OCI-LY1 (cell line): ENCODE measurements at regions not wholly inside any gene's neighbourhood (a gene's known extent, or its start where the extent isn't known, plus 50 kb on each side); places are given as distances from the start of the nearest gene placed in this dataset.

ENCODE experiments used
- H2AFZ ChIP-seq: fragments of 200-600 bp; sonication (generic), shearing (Covaris generic); 2 replicates; pipeline ENCODE4 v1.6.0; 2014; ENCODE audit warnings: antibody characterized with exemption, mild to moderate bottlenecking, low read length
- H3F3A ChIP-seq: fragments of 200-600 bp; sonication (generic), shearing (Covaris generic); 2 replicates; pipeline ENCODE4 v1.6.0; 2014; ENCODE audit warnings: mild to moderate bottlenecking, antibody characterized with exemption, low read length, moderate library complexity; ENCODE audit not compliant: insufficient read depth
- H3K27ac ChIP-seq: fragments of 200-600 bp; sonication (generic); 2 replicates; pipeline ENCODE4 v1.5.1; 2014; ENCODE audit warnings: low read length, mixed run types, mild to moderate bottlenecking, low read depth; ENCODE audit not compliant: poor library complexity, severe bottlenecking
- H3K27me3 ChIP-seq: fragments of 200-600 bp; sonication (generic); 2 replicates; pipeline ENCODE4 v1.6.0; 2014; ENCODE audit warnings: antibody characterized with exemption, mild to moderate bottlenecking, low read length, moderate library complexity; ENCODE audit not compliant: insufficient read depth
- H3K36me3 ChIP-seq: fragments of 200-600 bp; sonication (generic); 2 replicates; pipeline ENCODE4 v1.6.1; 2014; ENCODE audit warnings: mild to moderate bottlenecking, antibody characterized with exemption, low read length, moderate library complexity, mixed read lengths; ENCODE audit not compliant: insufficient read depth
- H3K4me1 ChIP-seq: fragments of 200-600 bp; sonication (generic); 2 replicates; pipeline ENCODE4 v1.5.1; 2014; ENCODE audit warnings: mild to moderate bottlenecking, low read length, moderate library complexity; ENCODE audit not compliant: insufficient read depth, severe bottlenecking
- H3K4me2 ChIP-seq: fragments of 200-600 bp; sonication (generic), shearing (Covaris generic); 2 replicates; pipeline ENCODE4 v1.6.1; 2014; ENCODE audit warnings: low read length
- H3K4me3 ChIP-seq: fragments of 200-600 bp; sonication (generic); 2 replicates; pipeline ENCODE4 v1.5.1; 2014; ENCODE audit warnings: low read length, low read depth, mild to moderate bottlenecking, mixed read lengths; ENCODE audit not compliant: poor library complexity, severe bottlenecking
- H3K79me2 ChIP-seq: fragments of 200-600 bp; shearing (Covaris generic); 2 replicates; pipeline ENCODE4 v1.6.1; 2016; ENCODE audit warnings: mixed run types, low read length, mixed read lengths; ENCODE audit not compliant: insufficient read depth
- H3K9ac ChIP-seq: fragments of 200-600 bp; sonication (generic), shearing (Covaris generic); 2 replicates; pipeline ENCODE4 v1.6.1; 2014; ENCODE audit warnings: mild to moderate bottlenecking, low read length, mixed read lengths
- H3K9me2 ChIP-seq: fragments of 200-600 bp; sonication (generic), shearing (Covaris generic); 2 replicates; pipeline ENCODE4 v1.6.1; 2014; ENCODE audit warnings: low read depth, mild to moderate bottlenecking, low read length, mixed read lengths
- H3K9me3 ChIP-seq: fragments of 200-600 bp; shearing (Covaris generic); 2 replicates; pipeline ENCODE4 v1.6.1; 2014; ENCODE audit warnings: low read length, mixed read lengths
- H4K20me1 ChIP-seq: fragments of 200-600 bp; sonication (generic), shearing (Covaris generic); 2 replicates; pipeline ENCODE4 v1.6.0; 2016; ENCODE audit warnings: mild to moderate bottlenecking, low read length; ENCODE audit not compliant: insufficient read depth
- CTCF ChIP-seq: fragments of 200-600 bp; sonication (generic), shearing (Covaris generic); IDR thresholded peaks from 2 replicates; pipeline ENCODE4 v1.5.1; 2017; ENCODE audit warnings: mild to moderate bottlenecking, antibody characterized with exemption, low read length, moderate library complexity, mixed read lengths
- EZH2 ChIP-seq: fragments of 200-600 bp; sonication (generic), shearing (Covaris generic); IDR thresholded peaks from 2 replicates; pipeline ENCODE4 v1.8.0; 2017; ENCODE audit warnings: borderline replicate concordance, mixed run types, mild to moderate bottlenecking, antibody characterized with exemption, low read length, moderate library complexity, mixed read lengths

DNA sequence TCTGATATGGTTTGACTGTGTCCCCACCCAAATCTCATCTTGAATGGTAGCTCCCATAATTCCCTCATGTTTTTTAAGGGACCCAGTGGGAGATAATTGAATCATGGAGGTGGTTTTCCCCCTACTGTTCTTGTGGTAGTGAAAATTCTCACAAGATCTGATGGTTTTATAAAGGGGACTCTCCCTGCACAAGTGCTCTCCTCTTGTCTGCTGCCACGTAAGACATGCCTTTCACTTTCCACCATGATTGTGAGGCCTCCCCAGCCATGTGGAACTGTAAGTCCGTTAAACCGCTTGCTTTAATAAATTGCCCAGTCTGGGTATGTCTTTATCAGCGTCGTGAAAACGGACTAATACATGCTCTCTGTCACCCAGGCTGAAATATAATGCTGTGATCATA is 200.9 kb upstream of the SLIT2 start:
- H3K9me2 ChIP-seq, result no peaks in the 10 kb centered on the region
- H3F3A ChIP-seq, result no peaks in the 10 kb centered on the region
- H2AFZ ChIP-seq, result no peak overlapping the region
- no peaks in the 10 kb centered on the region for H3K4me1 ChIP-seq
- H4K20me1 ChIP-seq, result no peaks in the 10 kb centered on the region
- H3K36me3 ChIP-seq, result no peaks in the 10 kb centered on the region
- H3K27me3 ChIP-seq, result no peaks in the 10 kb centered on the region
- TF ChIP-seq EZH2 (no peak), CTCF (no peak)
- no peak overlapping the region for H3K27ac ChIP-seq
- no peaks in the 10 kb centered on the region for H3K9me3 ChIP-seq
- no peak overlapping the region for H3K9ac ChIP-seq
- no peak overlapping the region for H3K4me3 ChIP-seq
- H3K4me2 ChIP-seq, result no peak overlapping the region
- no peaks in the 10 kb centered on the region for H3K79me2 ChIP-seq

- Histone ChIP-seq H3K9me3 (no peaks in the 10 kb centered on the region), H2AFZ (no peak overlapping the region), H3K36me3 (no peaks in the 10 kb centered on the region), H3K79me2 (no peaks in the 10 kb centered on the region), H3K9me2 (no peaks in the 10 kb centered on the region), H3K27me3 (no peaks in the 10 kb centered on the region), H3K4me3 (no peak overlapping the region), H4K20me1 (no peaks in the 10 kb centered on the region), H3F3A (no peaks in the 10 kb centered on the region), H3K9ac (no peak overlapping the region), H3K27ac (no peak overlapping the region), H3K4me2 (no peak overlapping the region), H3K4me1 (no peaks in the 10 kb centered on the region)
- TF ChIP-seq EZH2, result no peak
- no peak for TF ChIP-seq CTCF
These were observed 201.8 kb upstream of the SLIT2 start for GRCh38 chr4:20049889-20050288.

DNA sequence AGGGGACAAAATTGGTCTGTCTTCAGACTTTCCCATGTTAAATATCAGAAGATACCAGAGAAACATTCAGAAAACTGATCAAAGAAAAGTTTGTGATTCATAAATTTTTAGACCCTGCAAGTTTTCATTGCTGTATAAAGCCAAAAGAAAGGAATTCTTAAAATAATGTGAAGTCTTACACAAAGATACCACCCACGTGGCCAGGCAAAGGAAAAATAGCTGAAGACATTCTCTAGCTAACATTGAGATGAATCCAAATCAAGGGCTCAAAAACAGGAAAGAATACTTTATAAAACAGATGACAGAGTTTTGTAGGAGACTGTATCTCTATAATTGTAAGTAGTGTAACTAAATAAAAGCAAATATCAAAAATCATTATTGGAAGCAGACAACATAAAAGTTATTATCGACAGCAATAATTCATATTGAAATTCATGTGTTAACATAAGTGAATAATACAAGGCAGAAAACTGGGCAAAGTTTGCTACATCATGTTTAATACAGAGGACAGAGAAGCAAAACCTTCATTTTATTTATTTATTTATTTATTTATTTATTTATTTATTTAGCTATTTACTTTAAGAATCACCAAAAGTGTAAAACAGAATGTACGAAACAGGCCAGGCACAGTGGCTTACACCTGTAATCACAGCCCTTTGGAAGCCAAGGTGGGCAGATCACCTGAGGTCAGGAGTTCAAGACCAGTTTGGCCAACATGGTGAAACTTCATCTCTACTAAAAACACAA is 204.6 kb upstream of the SLIT2 start:
- Histone ChIP-seq H3K4me3 (no peak overlapping the region), H3K9ac (no peak overlapping the region), H3K4me2 (no peak overlapping the region), H3K27ac (no peak overlapping the region), H3K9me2 (no peaks in the 10 kb centered on the region), H3K36me3 (no peaks in the 10 kb centered on the region), H3K9me3 (no peaks in the 10 kb centered on the region), H2AFZ (no peak overlapping the region), H3K27me3 (no peaks in the 10 kb centered on the region), H3K4me1 (no peaks in the 10 kb centered on the region), H3K79me2 (no peaks in the 10 kb centered on the region), H4K20me1 (no peaks in the 10 kb centered on the region), H3F3A (no peaks in the 10 kb centered on the region)
- TF ChIP-seq EZH2, result no peak
- TF ChIP-seq CTCF, result no peak
